ENCODE measurements at regions not wholly inside any gene's neighbourhood (a gene's known extent, or its start where the extent isn't known, plus 50 kb on each side); places are given as distances from the start of the nearest gene placed in this dataset.

DNA sequence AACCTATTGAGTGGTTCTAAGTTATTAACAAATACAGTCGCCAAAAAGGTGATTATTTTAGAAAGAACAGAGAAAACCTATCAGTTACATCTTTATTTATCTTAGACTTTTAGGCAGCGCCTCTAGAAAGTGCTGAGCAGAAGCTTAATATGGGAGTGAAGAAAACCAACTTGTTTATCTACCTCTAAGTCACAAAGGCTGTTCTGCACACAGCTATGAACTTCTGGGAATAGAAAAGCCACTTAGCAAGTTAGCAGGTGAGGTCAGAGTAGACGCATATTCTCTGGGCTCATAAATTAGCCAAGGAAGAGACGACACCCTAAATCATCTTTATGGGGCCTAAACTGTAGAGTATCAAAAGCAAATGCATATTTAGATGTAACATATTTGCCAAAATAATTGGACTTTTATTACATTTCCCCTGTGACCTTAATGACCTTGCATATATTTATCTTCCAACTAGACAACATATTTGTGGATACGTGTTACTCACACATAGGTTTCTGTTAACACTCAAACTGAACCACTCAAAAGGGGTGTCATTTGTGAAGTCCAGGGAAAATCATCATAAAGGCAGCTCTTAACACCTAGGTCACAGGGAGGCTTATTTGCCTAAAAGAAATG, 267.1 kb downstream of the ADGB start:
- DNase-seq (ENCODE audit: low spot score) = no peak

DNA sequence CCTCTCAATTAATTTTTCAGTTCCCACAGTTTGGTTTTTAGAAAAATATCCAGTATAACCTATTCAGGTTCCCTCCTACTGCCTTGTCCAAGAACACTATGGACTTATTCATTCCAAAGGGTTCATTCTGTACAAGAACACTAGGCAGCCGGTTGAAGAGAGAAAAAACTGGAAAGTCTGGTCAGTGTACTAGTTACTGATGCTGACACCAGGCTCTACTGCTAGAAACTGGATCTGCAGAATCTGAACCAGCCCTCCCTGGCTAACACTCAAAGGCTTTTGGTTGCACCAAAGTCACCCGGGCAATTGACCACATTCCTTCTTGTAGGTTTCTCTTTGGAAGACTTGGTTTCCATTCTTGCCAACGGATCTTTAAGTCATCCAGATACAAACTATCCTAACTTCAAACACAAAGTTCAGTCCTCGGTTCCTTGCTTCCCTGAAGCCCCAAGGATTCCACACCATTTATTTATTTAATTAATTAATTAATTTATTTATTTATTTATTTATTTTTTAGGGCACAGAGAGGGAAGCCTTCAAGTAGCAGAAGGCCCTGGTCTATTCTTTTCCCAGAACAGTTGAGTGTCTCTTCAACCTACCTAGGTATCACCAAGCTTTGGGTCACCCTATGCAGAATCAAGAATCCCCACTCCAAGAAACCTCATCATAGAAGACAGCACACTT, 268.1 kb downstream of the ADGB start:
- DNase-seq (ENCODE audit: low spot score) = no peak

DNA sequence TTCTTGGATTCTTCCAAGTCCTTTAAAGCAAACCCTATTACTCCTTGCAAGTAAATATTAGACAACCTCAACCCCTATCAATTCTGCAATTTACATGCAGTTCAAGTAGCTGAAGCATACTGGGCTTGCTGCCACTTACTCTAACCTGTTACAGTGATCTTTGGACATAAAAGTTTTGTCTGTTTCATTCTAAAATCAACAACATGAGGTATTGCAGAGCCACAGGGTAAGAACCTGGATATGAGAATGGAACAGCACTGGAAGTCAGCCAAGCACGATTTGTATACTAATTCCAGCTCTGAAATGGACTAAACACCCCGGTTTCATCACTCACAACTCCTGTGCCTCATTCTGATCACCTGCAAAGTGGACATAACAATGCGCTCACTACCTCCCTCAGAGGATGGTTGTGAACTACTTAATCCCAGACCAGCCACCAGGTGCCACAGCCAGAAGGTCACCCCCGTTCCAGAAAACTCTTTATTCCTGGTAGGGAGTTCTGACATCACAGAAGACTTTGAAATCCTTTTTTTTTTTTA, 270.0 kb downstream of the ADGB start:
- DNase-seq (ENCODE audit: low spot score) = no peak

DNA sequence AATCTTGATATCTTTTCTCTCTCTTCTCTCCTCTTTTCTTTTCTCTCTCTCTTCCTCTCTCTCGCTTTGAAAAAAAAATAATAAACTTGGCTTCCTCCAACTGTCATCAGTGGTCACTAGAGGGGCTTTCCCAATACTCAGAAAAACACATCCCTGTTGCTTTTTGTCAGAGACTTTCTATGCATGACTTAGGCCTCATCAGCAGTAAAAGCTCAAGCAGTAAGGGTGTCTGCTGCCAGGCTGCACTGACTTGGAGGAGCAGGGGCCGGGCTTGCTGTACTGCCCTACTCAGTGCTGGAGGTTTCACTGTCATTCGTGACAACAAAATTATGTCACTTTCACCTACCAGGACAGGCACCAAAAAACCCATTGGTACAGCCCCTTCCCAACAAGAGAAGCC, 272.0 kb downstream of the ADGB start:
- DNase-seq (ENCODE audit: low spot score) = no peak

DNA sequence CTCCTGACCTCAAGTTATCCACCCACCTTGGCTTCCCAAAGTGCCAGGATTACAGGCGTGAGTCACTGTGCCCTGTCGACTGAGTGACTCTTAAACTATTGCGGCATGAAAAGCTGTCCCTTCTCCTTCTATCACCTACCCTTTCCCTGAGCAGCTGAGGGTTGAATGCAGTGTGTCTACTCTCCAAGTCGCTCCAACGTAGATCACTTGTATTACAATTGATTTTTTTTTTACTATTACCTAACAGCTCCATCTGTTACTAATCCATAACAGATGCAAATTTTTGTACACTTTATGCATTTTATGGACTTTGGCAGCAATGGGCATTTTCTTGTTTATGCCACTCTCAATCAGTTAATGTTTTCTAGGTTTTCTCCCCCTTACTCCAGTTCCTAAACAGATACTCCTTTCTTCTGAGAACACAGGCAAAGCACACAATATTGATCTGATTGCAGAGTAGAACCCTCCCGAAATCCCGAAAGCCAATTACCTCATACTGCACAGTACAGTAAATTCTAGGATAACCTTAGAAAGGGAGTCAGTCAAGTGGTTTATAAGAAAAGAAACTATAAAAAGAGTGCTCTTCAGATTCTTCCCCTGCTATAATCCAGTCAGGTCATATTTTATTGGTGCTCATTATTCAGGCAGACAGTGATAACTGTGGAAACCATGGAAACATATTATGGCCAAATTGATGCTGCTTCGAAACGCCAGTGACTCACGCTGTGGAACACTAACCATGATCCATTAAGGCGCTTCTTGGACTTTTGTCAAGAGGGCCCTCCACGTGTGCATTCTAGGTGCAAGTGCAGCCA, 273.0 kb downstream of the ADGB start:
- DNase-seq (ENCODE audit: low spot score) = no peak

DNA sequence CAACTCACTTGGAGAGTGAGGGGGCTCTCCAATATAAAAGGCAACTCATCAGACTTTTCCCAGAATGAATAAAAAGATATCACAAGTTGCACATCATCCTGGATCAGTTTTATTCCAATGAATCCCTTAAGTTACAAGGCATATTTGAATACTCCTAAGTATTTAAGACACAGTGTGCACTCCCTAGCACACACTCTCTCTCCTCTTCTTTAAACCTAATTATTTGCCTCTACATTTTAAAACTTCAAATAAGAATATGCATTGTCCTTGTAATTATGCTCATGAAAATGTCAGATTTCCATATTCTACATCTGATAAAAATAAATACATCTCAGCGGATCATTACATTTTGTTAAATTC, 273.6 kb downstream of the ADGB start:
- DNase-seq (ENCODE audit: low spot score) = no peak

DNA sequence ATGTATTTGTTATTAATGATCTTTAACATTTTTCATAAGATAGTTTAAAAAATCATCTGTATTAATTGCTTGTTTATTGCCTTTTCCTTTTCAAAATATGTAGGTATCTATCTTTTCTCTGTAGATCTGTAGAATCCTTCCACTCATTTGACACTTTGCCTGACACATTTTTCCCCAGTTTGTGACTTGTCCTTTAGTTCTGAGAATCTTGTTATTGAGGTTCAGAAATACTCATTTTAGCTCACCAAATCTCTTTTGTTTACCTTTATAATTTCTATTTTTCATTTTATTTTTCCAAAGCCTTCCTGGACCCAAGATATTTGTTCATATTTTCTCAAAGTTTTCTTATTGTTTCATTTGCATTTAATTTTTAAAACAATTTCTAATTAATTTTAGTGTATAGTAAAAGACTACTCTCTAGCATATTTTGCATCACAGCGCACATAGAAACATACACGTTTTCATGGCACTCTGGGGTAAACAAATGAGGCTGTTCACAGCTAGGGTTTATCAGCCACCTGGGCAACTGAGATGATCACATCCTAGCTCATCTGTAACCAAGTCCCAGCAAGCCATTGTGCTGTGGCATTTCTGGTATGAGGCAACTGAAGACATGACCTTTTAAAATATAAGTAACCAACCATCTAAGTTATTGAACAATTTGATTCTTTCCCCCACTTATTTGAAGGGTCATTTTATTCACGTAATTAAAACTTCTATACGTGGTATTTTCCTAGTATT, 275.7 kb downstream of the ADGB start:
- DNase-seq (ENCODE audit: low spot score) = no peak

DNA sequence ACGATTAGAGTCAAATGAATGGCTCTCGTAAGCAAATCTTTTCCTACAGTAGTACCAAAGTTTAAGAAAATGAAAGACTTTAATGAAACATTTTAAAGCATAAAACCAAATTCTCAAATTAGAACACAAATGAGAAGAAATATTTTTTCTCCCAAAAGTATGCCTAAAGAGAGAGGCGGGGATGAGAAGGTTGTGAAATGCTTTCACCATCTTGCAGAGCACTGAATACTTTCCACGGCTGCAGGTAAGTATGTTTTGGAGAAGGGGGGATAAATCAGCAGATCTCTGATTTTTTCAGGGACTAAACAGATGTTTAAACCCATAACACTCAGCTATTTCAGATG, 277.1 kb downstream of the ADGB start:
- no peak for DNase-seq (ENCODE audit: low spot score)

DNA sequence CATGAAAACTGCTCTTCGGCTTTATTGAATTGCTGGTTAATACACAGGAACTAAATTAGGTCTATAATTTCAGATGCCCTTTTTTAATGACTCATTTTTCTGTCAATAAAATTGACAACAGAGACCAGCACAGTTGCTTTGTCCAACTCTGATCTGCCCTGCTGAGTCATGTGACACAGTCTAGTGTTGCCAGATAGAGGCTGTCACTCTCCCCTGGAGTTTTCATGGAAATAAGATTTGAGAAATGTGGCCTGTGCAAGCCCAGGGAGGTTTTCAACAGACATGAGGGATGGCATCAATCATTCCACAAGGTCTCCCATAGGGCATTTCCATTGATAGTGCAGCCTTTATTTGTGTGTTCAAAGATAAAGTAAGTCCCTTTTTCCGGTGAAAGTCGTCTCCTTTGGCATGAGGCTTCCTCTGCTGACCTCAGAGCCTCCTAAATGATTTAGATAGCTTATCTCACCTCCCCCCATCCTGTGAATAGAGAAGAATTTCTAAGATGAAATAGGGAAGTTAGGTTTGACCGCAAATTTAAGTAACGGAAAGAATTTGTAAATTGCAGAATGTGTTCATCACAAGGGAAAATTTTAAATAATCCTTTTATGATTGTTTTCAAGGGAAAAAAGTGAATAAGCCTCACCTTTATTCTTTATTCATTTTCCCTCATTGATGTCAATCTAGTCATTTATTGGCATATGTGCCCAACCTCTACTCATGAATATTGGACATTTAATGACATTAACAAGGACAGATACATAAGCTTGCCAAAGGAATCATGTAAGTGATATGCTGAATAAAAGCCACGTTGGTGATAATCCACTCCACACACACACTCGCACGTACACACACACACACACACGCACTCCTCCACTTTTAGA, 277.7 kb downstream of the ADGB start:
- DNase-seq (ENCODE audit: low spot score) = peak; percentile 26

DNA sequence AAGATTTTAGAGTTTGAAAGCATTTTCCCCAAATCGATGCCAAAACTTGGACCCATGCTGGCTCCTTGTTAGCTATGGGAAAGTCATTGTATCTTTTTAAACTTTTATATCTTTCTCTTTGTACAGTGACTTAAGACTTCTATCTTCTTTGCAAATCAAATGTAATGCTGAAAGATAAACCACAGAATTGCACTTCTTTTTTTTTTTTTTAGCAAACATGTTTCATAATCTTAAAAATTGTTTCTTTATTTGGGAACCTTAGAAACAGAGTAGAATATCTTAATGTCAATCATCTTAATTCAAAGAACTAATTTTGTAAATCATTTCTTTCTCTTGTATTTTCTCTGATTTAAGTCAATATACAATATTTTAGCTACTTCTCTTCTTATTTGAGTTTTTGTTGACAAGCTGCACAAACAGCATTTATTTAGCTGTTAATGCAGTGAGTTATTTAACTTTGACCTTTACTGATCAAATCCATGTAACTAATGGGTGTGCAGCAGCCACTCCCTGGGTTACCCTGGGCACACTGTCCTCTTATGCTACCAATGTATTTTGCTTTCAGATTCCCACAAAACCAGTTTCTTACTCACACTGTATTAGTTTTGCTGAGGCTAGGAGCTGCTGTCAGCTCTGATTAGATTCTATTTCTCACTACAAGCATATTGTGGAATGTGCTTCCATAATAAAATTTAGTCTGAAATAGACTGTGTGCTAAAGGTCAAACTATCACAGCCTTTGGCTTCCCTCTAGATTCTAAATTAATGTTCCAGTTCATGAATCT, 279.6 kb downstream of the ADGB start:
- DNase-seq (ENCODE audit: low spot score) = no peak

DNA sequence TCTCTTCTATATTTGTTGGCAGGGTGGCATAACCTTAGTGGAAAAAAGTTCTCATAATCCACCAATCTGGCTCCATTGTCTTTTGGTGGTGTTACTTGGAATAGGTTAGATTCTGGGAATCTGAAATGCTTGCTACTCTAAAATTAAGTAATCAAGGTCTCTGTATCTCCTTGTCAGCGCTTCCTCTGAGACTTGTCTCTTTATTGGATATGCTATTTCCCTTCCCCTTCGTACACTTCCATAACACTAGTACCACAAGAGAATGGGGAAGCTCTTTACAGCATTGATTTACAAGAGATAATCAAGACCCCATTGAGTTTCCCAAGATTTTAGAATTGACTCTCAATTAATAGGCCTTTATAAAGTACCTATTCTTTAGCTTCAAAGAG, 280.2 kb downstream of the ADGB start:
- DNase-seq (ENCODE audit: low spot score) = no peak

DNA sequence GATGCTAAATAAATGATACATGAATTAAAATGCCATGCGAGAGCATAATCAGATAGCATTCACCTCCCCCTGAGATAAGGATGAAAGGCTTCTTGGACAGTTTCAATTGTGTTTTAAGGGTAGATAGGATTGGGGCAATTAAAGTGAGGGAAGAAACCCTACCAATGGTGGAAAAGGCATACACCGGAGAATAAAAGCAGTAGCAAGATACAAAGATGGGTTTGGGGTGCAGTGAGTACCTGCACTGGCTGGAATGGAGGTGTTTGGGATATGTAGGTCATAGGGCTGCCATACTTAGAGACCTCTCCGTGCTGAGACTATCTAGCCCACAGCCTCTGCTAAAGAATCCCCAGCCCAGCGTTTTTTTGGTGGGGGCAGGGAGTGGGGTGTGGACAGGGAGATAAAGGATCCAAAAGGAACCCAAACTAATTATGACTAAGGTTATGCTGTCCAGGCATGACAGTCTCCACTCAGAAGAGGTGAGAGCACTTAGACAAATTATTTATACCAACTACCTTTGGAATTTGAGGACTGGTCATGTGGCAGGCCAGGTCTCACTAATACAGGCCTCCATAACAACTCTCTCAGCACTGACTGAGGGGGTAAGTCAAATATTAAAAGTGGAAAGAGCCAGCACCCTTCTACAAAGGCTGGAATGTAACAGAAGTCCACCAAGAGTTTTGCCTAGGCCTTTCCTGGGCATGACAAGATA, 280.8 kb downstream of the ADGB start:
- no peak for DNase-seq (ENCODE audit: low spot score)

DNA sequence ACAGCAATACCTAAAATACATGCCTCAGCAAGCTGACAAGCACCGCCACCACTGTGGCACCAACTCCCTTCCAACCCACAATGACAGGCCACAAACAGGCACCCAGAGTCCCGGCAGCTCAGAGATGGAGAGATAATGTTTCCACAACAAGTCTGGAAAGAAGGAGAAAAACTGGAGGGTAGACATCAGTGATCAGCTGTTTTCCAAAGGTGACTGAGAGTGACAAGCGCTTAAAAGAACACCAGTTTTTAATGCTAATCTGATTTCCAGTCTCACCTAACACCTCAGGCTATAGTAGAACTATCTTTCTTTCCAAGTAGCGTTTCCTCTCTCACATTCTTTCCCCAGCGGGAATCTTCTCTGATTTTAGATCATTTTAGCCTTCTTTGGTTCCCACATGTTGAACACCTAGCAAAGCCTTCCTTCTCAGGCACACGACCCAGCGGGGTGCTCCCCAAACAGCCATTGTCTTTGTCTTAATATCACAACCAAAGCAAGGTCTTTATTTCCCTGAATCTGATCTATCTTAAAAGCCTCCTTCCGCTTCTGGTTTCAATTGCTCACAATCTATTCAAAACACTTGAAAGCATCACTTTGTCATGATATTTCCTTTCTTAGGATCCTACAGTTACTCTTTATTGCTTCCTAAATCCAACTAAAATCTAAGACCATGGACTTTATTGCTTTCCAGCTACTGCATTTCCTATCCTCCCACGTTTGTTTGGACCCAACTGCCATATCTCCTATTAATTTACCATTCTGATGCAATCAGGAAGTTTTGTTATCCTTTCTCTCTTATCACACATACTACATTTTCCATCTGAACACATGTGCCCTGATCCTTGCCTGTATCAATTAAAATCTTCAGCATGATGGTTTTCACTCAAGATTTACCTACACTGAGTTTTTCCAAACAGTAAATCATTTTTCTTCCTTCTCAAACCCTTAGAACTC, 282.7 kb downstream of the ADGB start:
- no peak for DNase-seq (ENCODE audit: low spot score)

DNA sequence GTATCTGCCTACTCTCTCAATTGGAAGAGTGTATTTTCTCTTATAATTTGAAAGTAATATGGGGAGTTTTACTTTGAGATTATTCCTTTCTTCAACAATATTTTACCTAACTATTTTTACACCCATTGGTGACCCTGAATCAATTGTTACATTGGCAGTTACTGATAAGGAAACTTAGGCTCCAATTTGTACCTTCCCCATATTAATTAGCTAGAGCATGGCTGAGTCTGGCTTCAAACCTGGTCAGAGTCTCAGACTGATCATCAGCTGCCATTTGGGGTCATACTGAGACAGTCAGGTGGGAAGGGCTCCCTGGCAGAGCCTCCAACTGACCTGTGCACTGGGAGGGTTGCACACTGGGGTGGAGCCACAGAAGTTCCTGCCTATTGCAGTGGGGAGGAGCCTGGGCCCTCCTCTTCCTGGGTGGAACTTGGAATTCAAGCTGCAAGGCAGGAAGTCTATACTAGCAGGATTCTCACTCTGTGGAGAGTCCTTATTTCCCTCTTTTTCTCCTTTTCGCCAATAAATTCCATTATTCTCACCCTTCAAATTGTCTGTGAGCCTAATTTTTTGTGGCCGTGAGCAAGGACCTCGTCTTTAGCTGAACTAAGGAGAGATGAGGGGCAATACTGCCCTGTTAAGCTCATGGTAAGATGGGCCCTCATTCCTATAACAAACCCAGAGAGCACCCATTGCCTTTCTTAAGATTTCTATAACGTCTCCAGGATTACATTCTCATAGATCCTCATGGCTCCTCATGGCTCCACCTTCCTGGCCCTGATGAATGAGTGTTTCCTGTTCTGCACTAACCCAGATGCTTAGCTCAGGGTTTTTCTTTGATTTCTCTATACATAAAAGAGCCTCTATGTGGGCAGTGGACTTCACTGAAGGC, 285.1 kb downstream of the ADGB start:
- no peak for DNase-seq (ENCODE audit: low spot score)

DNA sequence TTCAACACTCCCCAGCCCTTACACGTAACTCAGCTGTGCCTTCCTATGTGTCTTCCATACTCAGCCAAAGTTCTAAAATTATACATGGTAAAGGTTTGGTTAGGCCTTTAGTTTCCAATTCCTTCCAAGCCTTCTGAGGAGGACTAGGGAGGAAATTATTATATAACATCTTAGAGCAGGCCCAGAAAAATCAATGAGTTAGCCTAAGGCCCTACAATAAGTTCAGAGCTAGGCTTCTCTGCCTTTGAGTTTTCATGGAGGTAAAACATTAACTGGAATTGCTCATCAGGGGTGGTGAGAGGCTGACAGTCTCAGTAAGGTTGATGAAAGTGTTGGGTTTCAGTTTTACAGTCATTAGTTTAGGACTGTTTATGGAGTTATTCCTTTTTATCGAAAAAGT, 286.0 kb downstream of the ADGB start:
- DNase-seq (ENCODE audit: low spot score) = no peak

DNA sequence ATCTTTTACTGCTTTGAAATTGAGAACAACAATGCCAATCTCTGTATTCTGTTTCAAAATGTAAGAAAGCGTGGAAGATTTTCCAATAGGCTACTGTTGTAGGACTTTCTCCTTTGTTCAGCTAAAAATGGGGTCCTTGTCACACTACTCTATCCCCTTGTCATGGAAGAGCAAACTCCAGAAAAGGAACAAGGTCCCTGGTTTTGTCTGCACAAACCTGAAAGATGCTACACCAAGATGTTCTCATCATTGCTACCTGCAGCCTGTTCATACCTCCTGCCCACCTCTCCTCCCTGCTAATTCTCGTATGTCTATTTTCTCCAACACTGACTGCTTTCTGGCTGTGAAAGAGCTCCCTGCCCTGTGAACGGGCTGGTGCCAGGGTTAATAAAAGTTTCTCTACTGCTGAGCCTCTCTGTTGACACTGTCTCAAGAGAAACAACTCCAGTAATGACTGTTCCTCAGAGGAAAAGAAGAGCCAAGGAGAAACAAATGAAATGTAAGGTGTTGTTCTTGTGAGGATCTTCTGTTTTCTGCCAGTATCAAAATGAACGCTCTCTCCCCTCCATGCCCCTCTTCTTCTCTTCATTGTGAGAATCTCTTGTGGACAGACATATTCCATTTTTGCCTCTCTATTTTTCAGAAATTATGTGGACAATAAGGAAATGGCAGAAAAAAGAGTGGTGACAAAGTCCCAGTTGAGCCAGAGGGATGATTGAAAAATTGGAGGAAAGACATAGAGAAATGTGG, 287.1 kb downstream of the ADGB start:
- no peak for DNase-seq (ENCODE audit: low spot score)
